ENCODE measurements at regions not wholly inside any gene's neighbourhood (a gene's known extent, or its start where the extent isn't known, plus 50 kb on each side); places are given as distances from the start of the nearest gene placed in this dataset.
A peak's percentile ranks its signal among the peaks of the same experiment; 100 is the strongest.

DNA sequence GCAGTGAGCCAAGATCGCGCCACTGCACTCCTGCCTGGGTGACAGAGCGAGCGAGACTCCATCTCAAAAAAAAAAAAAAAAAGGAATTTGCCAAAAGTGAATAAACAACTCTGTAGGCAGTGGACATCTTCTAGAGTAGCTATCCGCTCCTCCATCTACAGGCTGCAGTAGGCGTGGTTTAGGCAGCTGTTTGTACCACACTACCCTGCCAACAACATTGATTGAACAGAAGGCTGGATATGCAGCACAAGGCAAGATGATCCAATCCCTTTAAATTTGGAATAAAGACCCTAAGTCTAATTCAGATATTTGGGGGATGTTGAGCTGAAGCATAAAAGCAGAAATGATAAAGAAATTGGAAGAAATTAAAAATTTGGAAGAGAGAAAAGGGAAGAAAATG is 141.6 kb downstream of the TES start:
- TF ChIP-seq, protein P1, sequence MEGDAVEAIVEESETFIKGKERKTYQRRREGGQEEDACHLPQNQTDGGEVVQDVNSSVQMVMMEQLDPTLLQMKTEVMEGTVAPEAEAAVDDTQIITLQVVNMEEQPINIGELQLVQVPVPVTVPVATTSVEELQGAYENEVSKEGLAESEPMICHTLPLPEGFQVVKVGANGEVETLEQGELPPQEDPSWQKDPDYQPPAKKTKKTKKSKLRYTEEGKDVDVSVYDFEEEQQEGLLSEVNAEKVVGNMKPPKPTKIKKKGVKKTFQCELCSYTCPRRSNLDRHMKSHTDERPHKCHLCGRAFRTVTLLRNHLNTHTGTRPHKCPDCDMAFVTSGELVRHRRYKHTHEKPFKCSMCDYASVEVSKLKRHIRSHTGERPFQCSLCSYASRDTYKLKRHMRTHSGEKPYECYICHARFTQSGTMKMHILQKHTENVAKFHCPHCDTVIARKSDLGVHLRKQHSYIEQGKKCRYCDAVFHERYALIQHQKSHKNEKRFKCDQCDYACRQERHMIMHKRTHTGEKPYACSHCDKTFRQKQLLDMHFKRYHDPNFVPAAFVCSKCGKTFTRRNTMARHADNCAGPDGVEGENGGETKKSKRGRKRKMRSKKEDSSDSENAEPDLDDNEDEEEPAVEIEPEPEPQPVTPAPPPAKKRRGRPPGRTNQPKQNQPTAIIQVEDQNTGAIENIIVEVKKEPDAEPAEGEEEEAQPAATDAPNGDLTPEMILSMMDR (IDR thresholded peaks at IDR 0.05), result no peak
- Histone ChIP-seq H3K27me3 (no peaks in the 10 kb centered on the region), H3K9me3 (no peaks in the 10 kb centered on the region), H3K4me1 (no peaks in the 10 kb centered on the region), H3K4me3 (no peak overlapping the region), H3K9ac (ENCODE audit: low read depth in 2 of 2, low read length in 2 of 2) (no peak overlapping the region), H3K27ac (no peak overlapping the region), H3K36me3 (no peaks in the 10 kb centered on the region)
- intact Hi-C loops (cut with DNase I), result no loop called here
- DNase-seq, result no peak

GRCh38 chr7:116353647-116354046 is 143.3 kb downstream of the TES start:
- Histone ChIP-seq H3K9ac (ENCODE audit: low read depth in 2 of 2, low read length in 2 of 2) (no peak overlapping the region), H3K4me1 (no peaks in the 10 kb centered on the region), H3K4me3 (no peak overlapping the region), H3K27ac (peak overlapping the region; percentile 52), H3K27me3 (no peaks in the 10 kb centered on the region), H3K9me3 (no peaks in the 10 kb centered on the region), H3K36me3 (no peaks in the 10 kb centered on the region)
- TF ChIP-seq, protein P1 (IDR thresholded peaks at IDR 0.05), result no peak
- DNase-seq, result peak; percentile 27
- intact Hi-C loops (cut with DNase I), result no loop called here

DNA sequence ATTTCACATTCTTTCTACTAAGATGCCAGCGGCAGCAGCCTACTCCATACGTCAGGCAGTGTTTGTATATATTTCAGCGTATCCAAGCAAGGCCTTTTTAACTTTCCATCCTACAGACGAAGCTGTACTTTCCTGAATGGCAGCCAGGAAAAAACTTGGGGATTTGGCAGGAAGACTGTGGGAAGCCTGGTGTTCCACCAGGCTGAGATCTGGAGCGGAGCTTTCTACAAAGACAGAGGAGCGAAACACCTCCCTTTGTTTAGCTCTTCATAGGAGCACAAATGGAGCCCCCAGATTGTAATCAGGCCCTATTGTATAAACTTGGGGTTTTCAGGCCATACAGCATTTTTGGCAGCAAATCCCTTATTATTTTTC is 143.8 kb downstream of the TES start:
- DNase-seq, result peak; percentile 24
- no peak overlapping the region for H3K4me3 ChIP-seq

DNA sequence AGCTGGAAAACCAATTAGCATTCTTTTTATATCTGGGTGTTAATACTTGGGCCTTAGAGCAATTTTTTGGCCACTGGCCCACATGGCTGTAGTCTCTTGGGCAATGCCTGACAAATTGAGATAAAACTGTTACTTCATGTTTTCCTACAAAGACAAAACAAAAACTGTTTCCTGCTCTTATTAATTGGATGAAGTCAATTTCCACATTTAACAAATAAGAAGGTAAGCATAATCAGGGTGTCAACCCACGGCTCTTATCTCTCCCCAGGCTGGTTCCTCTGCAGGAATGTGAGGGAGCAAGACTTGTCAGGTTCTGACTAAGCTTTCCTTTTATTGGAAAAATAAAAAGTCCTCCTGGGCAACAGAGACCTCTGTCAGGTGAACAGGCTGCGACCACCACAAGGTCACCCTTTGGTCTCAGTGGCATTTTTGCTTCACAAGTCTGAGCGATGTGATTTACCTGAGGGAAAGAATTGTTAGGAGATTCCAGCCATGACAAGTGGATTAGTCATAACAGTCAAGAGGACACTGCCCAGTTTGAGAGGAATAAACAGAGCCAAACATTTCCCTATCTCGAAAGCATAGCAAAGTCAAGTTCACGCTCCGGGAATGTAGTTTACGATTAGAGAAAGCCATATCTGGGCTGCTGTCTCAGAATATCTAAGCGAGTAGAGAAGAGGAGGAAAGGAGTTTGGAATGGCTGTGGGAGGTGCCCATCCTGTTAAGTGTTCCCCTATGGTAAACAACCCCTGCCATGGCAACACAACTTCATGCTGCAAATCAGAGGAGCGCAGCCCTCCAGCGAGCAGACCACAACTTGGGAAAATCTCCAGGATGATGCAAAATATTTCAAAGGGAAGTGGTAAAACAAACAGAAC is 144.4 kb downstream of the TES start:
- intact Hi-C loops (cut with DNase I), result no loop called here
- Histone ChIP-seq H3K27ac (peak overlapping the region; percentile 52), H3K4me1 (no peaks in the 10 kb centered on the region), H3K9ac (ENCODE audit: low read depth in 2 of 2, low read length in 2 of 2) (no peak overlapping the region), H3K27me3 (no peaks in the 10 kb centered on the region), H3K36me3 (no peaks in the 10 kb centered on the region), H3K4me3 (no peak overlapping the region), H3K9me3 (no peaks in the 10 kb centered on the region)
- peak; percentile 32 for DNase-seq
- TF ChIP-seq, protein P1 (IDR thresholded peaks at IDR 0.05), result no peak

More for the DNA sequence above, 143.8 kb downstream of the TES start:
- intact Hi-C loops (cut with DNase I), result no loop called here
- H3K27me3 ChIP-seq, result no peaks in the 10 kb centered on the region
- no peaks in the 10 kb centered on the region for H3K9me3 ChIP-seq
- TF ChIP-seq, protein P1 (IDR thresholded peaks at IDR 0.05), result no peak
- H3K9ac ChIP-seq (ENCODE audit: low read depth in 2 of 2, low read length in 2 of 2), result no peak overlapping the region
- H3K36me3 ChIP-seq, result no peaks in the 10 kb centered on the region
- H3K4me1 ChIP-seq, result no peaks in the 10 kb centered on the region
- H3K27ac ChIP-seq, result peak overlapping the region; percentile 52

- no peak overlapping the region for H3K9ac ChIP-seq (ENCODE audit: low read depth in 2 of 2, low read length in 2 of 2)
- DNase-seq, result no peak
- TF ChIP-seq, protein P1 (IDR thresholded peaks at IDR 0.05), result no peak
- H3K4me3 ChIP-seq, result no peak overlapping the region
- intact Hi-C loops (cut with DNase I), result no loop called here
- H3K27me3 ChIP-seq, result no peaks in the 10 kb centered on the region
- no peaks in the 10 kb centered on the region for H3K36me3 ChIP-seq
- no peaks in the 10 kb centered on the region for H3K9me3 ChIP-seq
- H3K27ac ChIP-seq, result peak overlapping the region; percentile 52
- H3K4me1 ChIP-seq, result no peaks in the 10 kb centered on the region
Observed at GRCh38 chr7:116355424-116355765, 144.1 kb upstream of the CAV2 start.

All from colonic mucosa (tissue), 4 donors.